ENCODE measurements at regions not wholly inside any gene's neighbourhood (a gene's known extent, or its start where the extent isn't known, plus 50 kb on each side); places are given as distances from the start of the nearest gene placed in this dataset.

- no peak for TF ChIP-seq CTCF (IDR thresholded peaks at IDR 0.05)
- TF ChIP-seq EP300 (IDR thresholded peaks at IDR 0.05) = no peak
- no peak for TF ChIP-seq POLR2A (IDR thresholded peaks at IDR 0.05)
- Histone ChIP-seq H3K9me3 (no peaks in the 10 kb centered on the region), H3K4me1 (no peaks in the 10 kb centered on the region), H3K27me3 (no peaks in the 10 kb centered on the region), H3K36me3 (no peaks in the 10 kb centered on the region), H3K27ac (no peak overlapping the region), H3K4me3 (no peak overlapping the region)
- no peak for DNase-seq (ENCODE audit: low spot score in 2 of 2)
- 94 to 98% methylated on average over 1 of the region's 1 CpG for WGBS, 2 donors
Observed at GRCh38 chr18:33946336-33946735, 278.4 kb downstream of the NOL4 start.

GRCh38 chr18:33944493-33944892 lies 280.2 kb downstream of the NOL4 start:
- Histone ChIP-seq H3K4me1 (no peaks in the 10 kb centered on the region), H3K27me3 (no peaks in the 10 kb centered on the region), H3K9me3 (no peaks in the 10 kb centered on the region), H3K36me3 (no peaks in the 10 kb centered on the region), H3K4me3 (no peak overlapping the region), H3K27ac (no peak overlapping the region)
- TF ChIP-seq CTCF (IDR thresholded peaks at IDR 0.05) = no peak
- TF ChIP-seq EP300 (IDR thresholded peaks at IDR 0.05) = no peak
- TF ChIP-seq POLR2A (IDR thresholded peaks at IDR 0.05) = no peak
- no peak for DNase-seq (ENCODE audit: low spot score in 2 of 2)

- Histone ChIP-seq H3K27me3 (no peaks in the 10 kb centered on the region), H3K9me3 (no peaks in the 10 kb centered on the region), H3K4me3 (no peak overlapping the region), H3K27ac (no peak overlapping the region), H3K4me1 (no peaks in the 10 kb centered on the region), H3K36me3 (no peaks in the 10 kb centered on the region)
- no peak for DNase-seq (ENCODE audit: low spot score in 2 of 2)
- no peak for TF ChIP-seq POLR2A (IDR thresholded peaks at IDR 0.05)
- no peak for TF ChIP-seq CTCF (IDR thresholded peaks at IDR 0.05)
- no peak for TF ChIP-seq EP300 (IDR thresholded peaks at IDR 0.05)
Observed at GRCh38 chr18:33937270-33937816, 287.4 kb downstream of the NOL4 start.

GRCh38 chr18:33934258-33934657 lies 290.5 kb downstream of the NOL4 start:
- DNase-seq (ENCODE audit: low spot score in 2 of 2) = no peak
- Histone ChIP-seq H3K4me1 (no peaks in the 10 kb centered on the region), H3K36me3 (no peaks in the 10 kb centered on the region), H3K4me3 (no peak overlapping the region), H3K9me3 (no peaks in the 10 kb centered on the region), H3K27ac (no peak overlapping the region), H3K27me3 (no peaks in the 10 kb centered on the region)
- WGBS, 2 donors = 80 to 85% methylated on average over 1 of the region's 1 CpG
- no peak for TF ChIP-seq EP300 (IDR thresholded peaks at IDR 0.05)
- TF ChIP-seq POLR2A (IDR thresholded peaks at IDR 0.05) = no peak
- no peak for TF ChIP-seq CTCF (IDR thresholded peaks at IDR 0.05)

- peaks cover 0 to 2% (median 0%) of the 10 kb centered on the region in 4 donors for H3K4me1 ChIP-seq
- DNase-seq (ENCODE audit: low spot score in 2 of 2) = no peak
- WGBS, 2 donors = 36 to 37% methylated on average over 3 of the region's 3 CpGs
- H3K4me3 ChIP-seq = no peak overlapping the region
- H3K36me3 ChIP-seq = no peaks in the 10 kb centered on the region
- H3K9me3 ChIP-seq = no peaks in the 10 kb centered on the region
- H3K27ac ChIP-seq = no peak overlapping the region
- no peak for TF ChIP-seq POLR2A (IDR thresholded peaks at IDR 0.05)
- TF ChIP-seq CTCF (IDR thresholded peaks at IDR 0.05) = no peak
- no peak for TF ChIP-seq EP300 (IDR thresholded peaks at IDR 0.05)
- H3K27me3 ChIP-seq = no peaks in the 10 kb centered on the region
Observed at GRCh38 chr18:33928231-33928630, 296.5 kb downstream of the NOL4 start.

All from tibial nerve (tissue), 4 donors.